SK-N-SH (cell line): ENCODE measurements at regions not wholly inside any gene's neighbourhood (a gene's known extent, or its start where the extent isn't known, plus 50 kb on each side); places are given as distances from the start of the nearest gene placed in this dataset.

Experiments
- CTCF ChIA-PET: fragments of 300-600, 350-600 bp; formaldehyde crosslinking; extraction: SDS; loops from one replicate; lab custom pipeline; 2021; lab: Yijun Ruan, JAX
- POLR2A ChIA-PET: fragments of 350-600 bp; sonication (Branson Sonifier 250); formaldehyde crosslinking; extraction: SDS; loops from one replicate; lab custom pipeline; 2020; ENCODE audit warnings: antibody characterized with exemption, inconsistent platforms; lab: Yijun Ruan, JAX
- DNase-seq: peaks from one replicate; pipeline ENCODE4 v3.0.0; 2012
- H2AFZ ChIP-seq: fragments of 200-600 bp; sonication (generic); 2 replicates; pipeline ENCODE4 v1.8.1; 2016; ENCODE audit warnings: antibody characterized with exemption, mild to moderate bottlenecking, low read depth
- H3F3A ChIP-seq: fragments of 200-600 bp; sonication (generic); replicated peaks from 2 replicates; pipeline ENCODE3; 2016; ENCODE audit warnings: antibody characterized with exemption, mild to moderate bottlenecking; ENCODE audit not compliant: insufficient read depth
- H3K27ac ChIP-seq, 2 experiments: fragments of 200-500 bp in 1 of 2; fragments of 200-600 bp in 1 of 2; sonication (Bioruptor generic) in 1 of 2; sonication (generic), shearing (Covaris generic) in 1 of 2; 2 replicates each; pipeline versions ENCODE4 v1.5.1 to v1.6.1; 2014 to 2016; ENCODE audit warnings: low read depth in 2 of 2, inconsistent platforms in 1 of 2, low read length in 1 of 2, mild to moderate bottlenecking in 1 of 2, mixed read lengths in 1 of 2
- H3K27me3 ChIP-seq: fragments of 200-600 bp; sonication (generic), shearing (Covaris generic); 2 replicates; pipeline ENCODE4 v1.6.1; 2016; ENCODE audit warnings: mixed run types; ENCODE audit not compliant: insufficient read depth
- H3K36me3 ChIP-seq, 2 experiments: fragments of 200-500 bp in 1 of 2; fragments of 200-600 bp in 1 of 2; sonication (Bioruptor generic) in 1 of 2; sonication (generic) in 1 of 2; replicated peaks in 1 of 2; 2 replicates each; pipeline versions ENCODE3 to v1.5.1; 2014 to 2016; ENCODE audit warnings: low read length in 1 of 2, mild to moderate bottlenecking in 1 of 2; ENCODE audit not compliant: insufficient read depth in 2 of 2, control insufficient read depth in 1 of 2
- H3K4me1 ChIP-seq, 2 experiments: fragments of 200-500 bp in 1 of 2; fragments of 200-600 bp in 1 of 2; sonication (Bioruptor generic) in 1 of 2; sonication (generic), shearing (Covaris generic) in 1 of 2; 2 replicates each; pipeline versions ENCODE4 v1.5.1 to v1.6.1; 2014 to 2016; ENCODE audit warnings: low read depth in 1 of 2, low read length in 1 of 2, mixed run types in 1 of 2; ENCODE audit not compliant: insufficient read depth in 2 of 2, control insufficient read depth in 1 of 2
- H3K4me2 ChIP-seq: fragments of 200-600 bp; sonication (generic), shearing (Covaris generic); 2 replicates; pipeline ENCODE4 v1.6.1; 2017; ENCODE audit warnings: mixed run types
- H3K4me3 ChIP-seq, 2 experiments: fragments of 200-500 bp in 1 of 2; fragments of 200-600 bp in 1 of 2; sonication (Bioruptor generic) in 1 of 2; sonication (generic), shearing (Covaris generic) in 1 of 2; 2 replicates each; pipeline versions ENCODE4 v1.5.1 to v1.8.1; 2014 to 2016; ENCODE audit warnings: low read depth in 2 of 2, inconsistent platforms in 1 of 2, low read length in 1 of 2, mild to moderate bottlenecking in 1 of 2, mixed read lengths in 1 of 2, moderate library complexity in 1 of 2
- H3K79me2 ChIP-seq: fragments of 200-600 bp; sonication (generic); 2 replicates; pipeline ENCODE4 v1.8.1; 2017; ENCODE audit warnings: mild to moderate bottlenecking; ENCODE audit not compliant: insufficient read depth
- H3K9ac ChIP-seq: fragments of 200-600 bp; sonication (generic); 2 replicates; pipeline ENCODE4 v1.6.1; 2017; ENCODE audit warnings: mixed run types
- H3K9me2 ChIP-seq: fragments of 200-600 bp; sonication (generic); 2 replicates; pipeline ENCODE4 v1.6.1; 2017; ENCODE audit warnings: mixed run types
- H3K9me3 ChIP-seq: fragments of 200-600 bp; sonication (generic); 2 replicates; pipeline ENCODE4 v1.6.1; 2017; ENCODE audit warnings: mixed run types, mild to moderate bottlenecking, moderate library complexity
- H4K20me1 ChIP-seq: fragments of 200-600 bp; sonication (generic); 2 replicates; pipeline ENCODE4 v1.6.1; 2017; ENCODE audit warnings: mild to moderate bottlenecking, mixed run types; ENCODE audit not compliant: insufficient read depth
- EP300 ChIP-seq, 2 experiments: IDR thresholded peaks; 2 replicates each; pipeline versions ENCODE4 v1.4.0 to v1.6.1; 2012; ENCODE audit warnings: borderline replicate concordance in 1 of 2, low read depth in 1 of 2, low read length in 1 of 2
- EZH2phosphoT487 ChIP-seq: fragments of 200-600 bp; sonication (generic); IDR thresholded peaks from 2 replicates; pipeline ENCODE4 v1.6.1; 2017; ENCODE audit warnings: low read depth, mixed run types, mild to moderate bottlenecking, antibody characterized with exemption, moderate library complexity, borderline replicate concordance
- FOSL2 ChIP-seq: IDR thresholded peaks from 2 replicates; pipeline ENCODE4 v1.4.0; 2012; ENCODE audit warnings: low read depth, mild to moderate bottlenecking, moderate library complexity, borderline replicate concordance
- FOXJ3 ChIP-seq: sonication (generic); formaldehyde crosslinking; IDR thresholded peaks from 2 replicates; pipeline ENCODE4 v1.5.1; 2020; ENCODE audit warnings: mild to moderate bottlenecking, missing genetic modification reagents
- FOXM1 ChIP-seq: IDR thresholded peaks from 2 replicates; pipeline ENCODE4 v1.4.0; 2012; ENCODE audit warnings: low read depth, mild to moderate bottlenecking
- GATA2 ChIP-seq: sonication (generic); formaldehyde crosslinking; IDR thresholded peaks from 2 replicates; pipeline ENCODE4 v1.5.0; 2020; ENCODE audit warnings: mild to moderate bottlenecking, missing genetic modification reagents
- MEF2A ChIP-seq: IDR thresholded peaks from 2 replicates; pipeline ENCODE4 v1.4.0; 2012; ENCODE audit warnings: low read depth, borderline replicate concordance
- PBX3 ChIP-seq: IDR thresholded peaks from 2 replicates; pipeline ENCODE4; 2012
- POLR2AphosphoS5 ChIP-seq: IDR thresholded peaks from 2 replicates; pipeline ENCODE4 v1.6.1; 2012; ENCODE audit warnings: low read depth, low read length
- RAD21 ChIP-seq: IDR thresholded peaks from 2 replicates; pipeline ENCODE4 v1.6.1; 2012; ENCODE audit warnings: mild to moderate bottlenecking, low read length
- RCOR1 ChIP-seq: fragments of 150-350 bp; IDR thresholded peaks from 2 replicates; pipeline ENCODE4 v1.6.1; 2017; ENCODE audit warnings: antibody characterized with exemption, low read length
- RFX5 ChIP-seq: IDR thresholded peaks from 2 replicates; pipeline ENCODE4 v1.6.1; 2012; ENCODE audit warnings: mild to moderate bottlenecking, improper control_type of control experiment, low read length
- TCF12 ChIP-seq: IDR thresholded peaks from 2 replicates; pipeline ENCODE4 v1.4.0; 2012
- TEAD4 ChIP-seq: IDR thresholded peaks from 2 replicates; pipeline ENCODE4 v1.4.0; 2012; ENCODE audit warnings: mild to moderate bottlenecking, borderline replicate concordance; ENCODE audit not compliant: insufficient read depth
- USF2 ChIP-seq: fragments of 150-350 bp; IDR thresholded peaks from 2 replicates; pipeline ENCODE4 v1.6.1; 2017; ENCODE audit warnings: antibody characterized with exemption, low read length, low read depth, borderline replicate concordance
- WGBS: methylation state at CpG from one replicate; pipeline ENCODE4 v1.1.6; 2017; ENCODE audit warnings: low lambda C conversion rate; 5-methylcytosine and 5-hydroxymethylcytosine counted together
- TF ChIP-seq, protein P1 (sequence below): fragments of 200-600 bp; sonication (generic); IDR thresholded peaks from 2 replicates; pipeline ENCODE4 v1.6.1; 2017; ENCODE audit warnings: antibody characterized with exemption, mild to moderate bottlenecking, moderate library complexity
- TF ChIP-seq, protein P2 (sequence below): IDR thresholded peaks from 2 replicates; pipeline ENCODE4 v1.4.0; 2012; ENCODE audit warnings: low read depth

- TF ChIP-seq, protein P1, sequence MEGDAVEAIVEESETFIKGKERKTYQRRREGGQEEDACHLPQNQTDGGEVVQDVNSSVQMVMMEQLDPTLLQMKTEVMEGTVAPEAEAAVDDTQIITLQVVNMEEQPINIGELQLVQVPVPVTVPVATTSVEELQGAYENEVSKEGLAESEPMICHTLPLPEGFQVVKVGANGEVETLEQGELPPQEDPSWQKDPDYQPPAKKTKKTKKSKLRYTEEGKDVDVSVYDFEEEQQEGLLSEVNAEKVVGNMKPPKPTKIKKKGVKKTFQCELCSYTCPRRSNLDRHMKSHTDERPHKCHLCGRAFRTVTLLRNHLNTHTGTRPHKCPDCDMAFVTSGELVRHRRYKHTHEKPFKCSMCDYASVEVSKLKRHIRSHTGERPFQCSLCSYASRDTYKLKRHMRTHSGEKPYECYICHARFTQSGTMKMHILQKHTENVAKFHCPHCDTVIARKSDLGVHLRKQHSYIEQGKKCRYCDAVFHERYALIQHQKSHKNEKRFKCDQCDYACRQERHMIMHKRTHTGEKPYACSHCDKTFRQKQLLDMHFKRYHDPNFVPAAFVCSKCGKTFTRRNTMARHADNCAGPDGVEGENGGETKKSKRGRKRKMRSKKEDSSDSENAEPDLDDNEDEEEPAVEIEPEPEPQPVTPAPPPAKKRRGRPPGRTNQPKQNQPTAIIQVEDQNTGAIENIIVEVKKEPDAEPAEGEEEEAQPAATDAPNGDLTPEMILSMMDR, result no peak
- TF ChIP-seq FOSL2 (no peak), GATA2 (CRISPR knock-in tag) (peak; percentile 75; the same call in 1 of the 2 replicates), EZH2phosphoT487 (no peak), FOXJ3 (CRISPR knock-in tag) (no peak), TCF12 (0 out of 2 replicates have a peak, but pooled peaks have one; percentile 3), TEAD4 (no peak), PBX3 (no peak), USF2 (no peak), RAD21 (peak; percentile 31; the same call in 1 of the 2 replicates)
Measured at GRCh38 chr1:195934817-195935553, 673.3 kb downstream of the KCNT2 start (continued).

DNA sequence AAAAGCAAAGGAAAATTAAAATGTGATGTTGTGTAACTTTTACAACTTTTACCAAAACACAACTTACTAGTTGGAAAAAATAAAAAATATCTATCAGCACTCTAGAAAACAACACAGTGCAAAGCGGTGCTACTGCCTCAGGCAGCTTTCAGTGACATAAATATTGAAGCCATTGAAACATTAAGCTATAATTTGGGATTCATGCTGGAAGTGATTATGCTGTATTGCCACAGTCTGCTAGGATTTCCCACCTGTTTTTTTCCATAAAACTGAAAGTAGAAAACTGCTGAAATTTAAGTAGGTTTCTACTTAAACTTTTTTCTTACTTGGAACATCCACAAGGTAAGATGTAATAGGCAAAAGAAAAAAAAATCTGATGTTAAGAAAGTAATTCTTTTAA, 674.4 kb downstream of the KCNT2 start:
- Histone ChIP-seq H3K4me1 (peaks cover 0 to 17% of the 10 kb centered on the region in 2 experiments; a peak in 2 of 4 replicates), H3K9ac (no peak overlapping the region), H3K9me2 (no peaks in the 10 kb centered on the region), H2AFZ (no peak overlapping the region), H3K79me2 (no peaks in the 10 kb centered on the region), H3K36me3 (no peaks in the 10 kb centered on the region), H3K4me3 (no peak overlapping the region), H3K9me3 (no peaks in the 10 kb centered on the region), H4K20me1 (no peaks in the 10 kb centered on the region)
- POLR2A ChIA-PET, result no interaction called here
- CTCF ChIA-PET, result interaction anchor here (1.0 to 1.4 kb wide), 3 partner anchors 12 to 28 kb away, joined by 3 to 4 read pairs (median 3); no protein-coding TSS in a partner anchor
- TF ChIP-seq PBX3 (no peak), MEF2A (no peak), EP300 (IDR thresholded peaks at IDR 0.05; ENCODE audit: borderline replicate concordance in 1 of 2, low read depth in 1 of 2, low read length in 1 of 2) (peak in 1 of 2 experiments; percentile 78; a peak in 2 of 4 replicates), GATA2 (CRISPR knock-in tag) (peak; percentile 30; the same call in 1 of the 2 replicates), POLR2AphosphoS5 (no peak), FOSL2 (no peak), RAD21 (peak; percentile 28; the same call in 1 of the 2 replicates), RFX5 (no peak), RCOR1 (0 out of 2 replicates have a peak, but pooled peaks have one; percentile 34), FOXM1 (no peak)
- TF ChIP-seq, protein P2, sequence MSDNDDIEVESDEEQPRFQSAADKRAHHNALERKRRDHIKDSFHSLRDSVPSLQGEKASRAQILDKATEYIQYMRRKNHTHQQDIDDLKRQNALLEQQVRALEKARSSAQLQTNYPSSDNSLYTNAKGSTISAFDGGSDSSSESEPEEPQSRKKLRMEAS, result no peak
- TF ChIP-seq, all 33 proteins: peak for 4
- Histone ChIP-seq H3K27ac (peak overlapping the region in 1 of 2 experiments; percentile 90; a peak in 2 of 4 replicates), H3K27me3 (no peaks in the 10 kb centered on the region), H3K4me2 (no peak overlapping the region), H3F3A (no peaks in the 10 kb centered on the region)
- WGBS, result 41% methylated on average over 1 of the region's 1 CpG
- DNase-seq, result no peak
